CD14-positive monocyte (primary cell): ENCODE measurements at regions not wholly inside any gene's neighbourhood (a gene's known extent, or its start where the extent isn't known, plus 50 kb on each side); places are given as distances from the start of the nearest gene placed in this dataset.

Experiments
- DNase-seq, 3 donors: peaks; one replicate each; pipeline ENCODE4 v3.0.0-alpha.2; 2011 to 2022
- H2AFZ ChIP-seq: 2 replicates; pipeline ENCODE4 v1.6.0; 2012; ENCODE audit warnings: mild to moderate bottlenecking, low read depth, low read length, inconsistent platforms; ENCODE audit not compliant: insufficient read depth, poor library complexity, severe bottlenecking
- H3K27ac ChIP-seq, 2 donors: 1 replicate in 1 of 2; 2 replicates in 1 of 2; pipeline ENCODE4 v1.5.1; 2012 to 2013; ENCODE audit warnings: low read length in 2 of 2, control low read depth in 1 of 2, inconsistent platforms in 1 of 2, low read depth in 1 of 2, mild to moderate bottlenecking in 1 of 2
- H3K27me3 ChIP-seq, 2 donors: one replicate each; pipeline versions ENCODE4 v1.6.0 to v1.6.1; 2011 to 2013; ENCODE audit warnings: low read length in 2 of 2; ENCODE audit not compliant: control insufficient read depth in 2 of 2, insufficient read depth in 2 of 2
- H3K36me3 ChIP-seq, 2 donors: replicated peaks in 1 of 2; 1 replicate in 1 of 2; 2 replicates in 1 of 2; pipeline versions ENCODE4 v1.5.1 to v1.6.1; 2012 to 2013; ENCODE audit warnings: low read length in 2 of 2, control low read depth in 1 of 2, inconsistent platforms in 1 of 2, mild to moderate bottlenecking in 1 of 2; ENCODE audit not compliant: insufficient read depth in 2 of 2, control insufficient read depth in 1 of 2
- H3K4me1 ChIP-seq, 2 donors: 1 replicate in 1 of 2; 2 replicates in 1 of 2; pipeline versions ENCODE4 v1.5.1 to v1.6.1; 2012 to 2013; ENCODE audit warnings: low read length in 2 of 2, control low read depth in 1 of 2, inconsistent platforms in 1 of 2, mild to moderate bottlenecking in 1 of 2, moderate library complexity in 1 of 2; ENCODE audit not compliant: insufficient read depth in 2 of 2, control insufficient read depth in 1 of 2
- H3K4me2 ChIP-seq: replicated peaks from 2 replicates; pipeline ENCODE3; 2012; ENCODE audit warnings: low read length, moderate library complexity, mild to moderate bottlenecking; ENCODE audit not compliant: poor library complexity, severe bottlenecking; ENCODE audit errors: extremely low read depth
- H3K4me3 ChIP-seq, 3 experiments: fragments of 200-600 bp in 1 of 3; sonication (generic) in 1 of 3; replicated peaks in 1 of 3; 1 replicate in 2 of 3; 2 replicates in 1 of 3; pipeline ENCODE4 v1.5.1; 2011 to 2013; ENCODE audit warnings: low read length in 3 of 3, mild to moderate bottlenecking in 3 of 3, control low read depth in 2 of 3, low read depth in 2 of 3, inconsistent platforms in 1 of 3, moderate library complexity in 1 of 3
- H3K79me2 ChIP-seq: 2 replicates; pipeline ENCODE4 v1.6.0; 2012; ENCODE audit warnings: mild to moderate bottlenecking, control low read depth, inconsistent platforms, low read length, moderate library complexity; ENCODE audit not compliant: insufficient read depth
- H3K9ac ChIP-seq: 2 replicates; pipeline ENCODE4 v1.6.0; 2017; ENCODE audit warnings: low read length, mild to moderate bottlenecking; ENCODE audit not compliant: insufficient read depth, poor library complexity, severe bottlenecking
- H3K9me3 ChIP-seq, 2 donors: replicated peaks in 1 of 2; 1 replicate in 1 of 2; 2 replicates in 1 of 2; pipeline versions ENCODE4 v1.5.1 to v1.6.1; 2012 to 2013; ENCODE audit warnings: low read length in 2 of 2, control low read depth in 1 of 2; ENCODE audit not compliant: control insufficient read depth in 1 of 2, insufficient read depth in 1 of 2
- H4K20me1 ChIP-seq: 2 replicates; pipeline ENCODE4 v1.6.0; 2012; ENCODE audit warnings: mild to moderate bottlenecking, low read length, control low read depth, moderate library complexity; ENCODE audit not compliant: insufficient read depth
- H3K27ac Mint-ChIP-seq, 7 donors: one replicate each; pipeline ENCODE4 v1.8.0; 2020; ENCODE audit warnings: mild to moderate bottlenecking in 7 of 7, mixed read lengths in 7 of 7, moderate library complexity in 6 of 7, inconsistent platforms in 2 of 7
- H3K27me3 Mint-ChIP-seq, 3 donors: one replicate each; pipeline ENCODE4 v1.8.0; 2021 to 2022; ENCODE audit warnings: low read depth in 3 of 3, mild to moderate bottlenecking in 3 of 3, mixed read lengths in 3 of 3, moderate library complexity in 3 of 3, inconsistent platforms in 1 of 3
- H3K36me3 Mint-ChIP-seq, 2 donors: one replicate each; pipeline ENCODE4 v1.8.0; 2020; ENCODE audit warnings: mixed read lengths in 2 of 2, inconsistent platforms in 1 of 2, mild to moderate bottlenecking in 1 of 2
- H3K4me1 Mint-ChIP-seq: one replicate; pipeline ENCODE4 v1.8.0; 2020; ENCODE audit warnings: mild to moderate bottlenecking, mixed read lengths
- H3K4me3 Mint-ChIP-seq, 2 donors: one replicate each; pipeline ENCODE4 v1.8.0; 2020; ENCODE audit warnings: mild to moderate bottlenecking in 2 of 2, mixed read lengths in 2 of 2, moderate library complexity in 1 of 2
- H3K9me3 Mint-ChIP-seq, 7 donors: one replicate each; pipeline ENCODE4 v1.8.0; 2020 to 2022; ENCODE audit warnings: mixed read lengths in 7 of 7, mild to moderate bottlenecking in 6 of 7, moderate library complexity in 6 of 7, inconsistent platforms in 2 of 7
- CTCF ChIP-seq: fragments of 200-600 bp; IDR thresholded peaks from one replicate; pipeline ENCODE4 v1.8.0; 2022; ENCODE audit warnings: antibody characterized with exemption, mild to moderate bottlenecking
- WGBS: methylation state at CpG from one replicate; pipeline ENCODE4 v1.1.5; 2013; ENCODE audit warnings: missing lambda C conversion rate; ENCODE audit not compliant: insufficient coverage; 5-methylcytosine and 5-hydroxymethylcytosine counted together
- intact Hi-C, 2 donors: fragments of 100-400 bp; cut with micrococcal nuclease; formaldehyde crosslinking; loops; one replicate each; pipeline versions ENCODE4 v1.15.0 to v1.15.1; 2023

GRCh38 chr6:54618572-54618971 is 228.0 kb upstream of the FAM83B start:
- Histone ChIP-seq H3K9me3 (peaks cover 0 to 11% of the 10 kb centered on the region in 2 donors), H3K27me3 (no peaks in the 10 kb centered on the region), H3K79me2 (no peaks in the 10 kb centered on the region), H3K27ac (no peak overlapping the region), H3K36me3 (no peaks in the 10 kb centered on the region), H3K4me3 (no peak overlapping the region), H3K4me2 (no peak overlapping the region), H4K20me1 (no peaks in the 10 kb centered on the region), H3K9ac (no peak overlapping the region), H2AFZ (no peak overlapping the region), H3K4me1 (no peaks in the 10 kb centered on the region)
- no peak for TF ChIP-seq CTCF
- Mint-ChIP-seq H3K4me3 (no peak overlapping the region), H3K27ac (no peak overlapping the region), H3K36me3 (no peaks in the 10 kb centered on the region), H3K27me3 (peaks cover 0 to 1% (median 0%) of the 10 kb centered on the region in 3 donors), H3K9me3 (peaks cover 0 to 7% (median 2%) of the 10 kb centered on the region in 7 donors), H3K4me1 (no peaks in the 10 kb centered on the region)
- intact Hi-C loops, result no loop called here
- no peak for DNase-seq

GRCh38 chr6:54619102-54619501 is 227.5 kb upstream of the FAM83B start:
- no peaks in the 10 kb centered on the region for H3K79me2 ChIP-seq
- intact Hi-C loops, result no loop called here

More at GRCh38 chr6:54619102-54619501, 227.5 kb upstream of the FAM83B start:
- H3K4me3 Mint-ChIP-seq, result no peak overlapping the region
- H3K4me3 ChIP-seq, result no peak overlapping the region
- no peak for TF ChIP-seq CTCF
- no peaks in the 10 kb centered on the region for H3K36me3 ChIP-seq
- no peak for DNase-seq
- no peak overlapping the region for H3K27ac Mint-ChIP-seq
- no peaks in the 10 kb centered on the region for H4K20me1 ChIP-seq
- WGBS, result 88% methylated on average over 1 of the region's 2 CpGs
- H3K27me3 ChIP-seq, result no peaks in the 10 kb centered on the region
- H3K27ac ChIP-seq, result no peak overlapping the region
- no peaks in the 10 kb centered on the region for H3K4me1 ChIP-seq
- H3K9ac ChIP-seq, result no peak overlapping the region
- no peaks in the 10 kb centered on the region for H3K4me1 Mint-ChIP-seq
- peaks cover 0 to 11% of the 10 kb centered on the region in 2 donors for H3K9me3 ChIP-seq
- H3K4me2 ChIP-seq, result no peak overlapping the region
- H3K36me3 Mint-ChIP-seq, result no peaks in the 10 kb centered on the region
- H3K9me3 Mint-ChIP-seq, result peaks cover 0 to 7% (median 2%) of the 10 kb centered on the region in 7 donors
- peaks cover 0 to 1% (median 0%) of the 10 kb centered on the region in 3 donors for H3K27me3 Mint-ChIP-seq
- H2AFZ ChIP-seq, result no peak overlapping the region
